HepG2 (cell line): ENCODE measurements at regions not wholly inside any gene's neighbourhood (a gene's known extent, or its start where the extent isn't known, plus 50 kb on each side); places are given as distances from the start of the nearest gene placed in this dataset.

Source experiments
- EP300 ChIP-seq, 3 experiments: sonication (generic) in 1 of 3; formaldehyde crosslinking in 1 of 3; IDR thresholded peaks; 2 replicates each; pipeline versions ENCODE4 v1.5.1 to v1.6.1; 2011 to 2020; ENCODE audit warnings: low read depth in 2 of 3, low read length in 2 of 3, borderline replicate concordance in 1 of 3, improper control_type of control experiment in 1 of 3, mild to moderate bottlenecking in 1 of 3, missing genetic modification reagents in 1 of 3, moderate library complexity in 1 of 3
- TF ChIP-seq, protein P1 (sequence below): sonication (generic); formaldehyde crosslinking; IDR thresholded peaks from 2 replicates; pipeline ENCODE4 v1.4.0; 2020; ENCODE audit warnings: missing genetic modification reagents
- TF ChIP-seq, protein P2 (sequence below): sonication (generic); formaldehyde crosslinking; conservative IDR thresholded peaks from 2 replicates; pipeline ENCODE4 v1.4.0; 2020; ENCODE audit warnings: missing genetic modification reagents
- TF ChIP-seq, protein P3 (sequence below): IDR thresholded peaks from 2 replicates; pipeline ENCODE4 v1.6.1; 2016; ENCODE audit warnings: low read depth, borderline replicate concordance
- TF ChIP-seq, protein P4 (sequence below): sonication (generic); formaldehyde crosslinking; IDR thresholded peaks from 2 replicates; pipeline ENCODE4 v1.4.0; 2020; ENCODE audit warnings: mild to moderate bottlenecking, missing genetic modification reagents
- TF ChIP-seq, protein P5 (sequence below): sonication (generic); formaldehyde crosslinking; IDR thresholded peaks from 2 replicates; pipeline ENCODE4 v1.4.0; 2020; ENCODE audit warnings: missing genetic modification reagents
- TF ChIP-seq, protein P6 (sequence below): sonication (generic); formaldehyde crosslinking; IDR thresholded peaks from one replicate; pipeline ENCODE4 v1.5.1; 2020; ENCODE audit warnings: mild to moderate bottlenecking, missing genetic modification reagents; ENCODE audit errors: not compliant biosample characterization

DNA sequence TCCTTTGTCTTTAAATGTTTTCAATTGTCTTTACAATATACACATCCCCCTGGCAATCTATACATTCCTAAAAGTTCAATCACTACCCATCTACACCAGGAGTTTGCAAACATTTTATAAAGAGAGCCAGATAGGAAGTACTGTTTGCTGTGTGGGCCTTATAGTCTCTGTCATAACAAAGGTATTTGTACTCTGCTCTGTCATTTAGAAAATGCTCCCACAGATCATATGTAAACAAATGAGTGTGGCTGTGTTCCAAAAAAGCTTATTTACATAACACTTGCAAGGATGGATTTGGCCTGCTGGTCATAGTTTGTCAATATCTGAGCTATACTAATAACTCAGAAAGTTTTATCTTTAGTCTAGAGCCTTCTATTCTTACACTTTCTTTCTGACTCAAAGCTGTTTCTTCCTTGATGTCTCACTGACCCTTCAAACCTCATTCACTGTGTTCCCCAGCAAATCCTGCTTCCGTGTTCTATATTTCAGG is 511.9 kb downstream of the GBE1 start (continued):
- TF ChIP-seq, protein P1, sequence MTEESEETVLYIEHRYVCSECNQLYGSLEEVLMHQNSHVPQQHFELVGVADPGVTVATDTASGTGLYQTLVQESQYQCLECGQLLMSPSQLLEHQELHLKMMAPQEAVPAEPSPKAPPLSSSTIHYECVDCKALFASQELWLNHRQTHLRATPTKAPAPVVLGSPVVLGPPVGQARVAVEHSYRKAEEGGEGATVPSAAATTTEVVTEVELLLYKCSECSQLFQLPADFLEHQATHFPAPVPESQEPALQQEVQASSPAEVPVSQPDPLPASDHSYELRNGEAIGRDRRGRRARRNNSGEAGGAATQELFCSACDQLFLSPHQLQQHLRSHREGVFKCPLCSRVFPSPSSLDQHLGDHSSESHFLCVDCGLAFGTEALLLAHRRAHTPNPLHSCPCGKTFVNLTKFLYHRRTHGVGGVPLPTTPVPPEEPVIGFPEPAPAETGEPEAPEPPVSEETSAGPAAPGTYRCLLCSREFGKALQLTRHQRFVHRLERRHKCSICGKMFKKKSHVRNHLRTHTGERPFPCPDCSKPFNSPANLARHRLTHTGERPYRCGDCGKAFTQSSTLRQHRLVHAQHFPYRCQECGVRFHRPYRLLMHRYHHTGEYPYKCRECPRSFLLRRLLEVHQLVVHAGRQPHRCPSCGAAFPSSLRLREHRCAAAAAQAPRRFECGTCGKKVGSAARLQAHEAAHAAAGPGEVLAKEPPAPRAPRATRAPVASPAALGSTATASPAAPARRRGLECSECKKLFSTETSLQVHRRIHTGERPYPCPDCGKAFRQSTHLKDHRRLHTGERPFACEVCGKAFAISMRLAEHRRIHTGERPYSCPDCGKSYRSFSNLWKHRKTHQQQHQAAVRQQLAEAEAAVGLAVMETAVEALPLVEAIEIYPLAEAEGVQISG (CRISPR knock-in tag) = no peak
- TF ChIP-seq, protein P2, sequence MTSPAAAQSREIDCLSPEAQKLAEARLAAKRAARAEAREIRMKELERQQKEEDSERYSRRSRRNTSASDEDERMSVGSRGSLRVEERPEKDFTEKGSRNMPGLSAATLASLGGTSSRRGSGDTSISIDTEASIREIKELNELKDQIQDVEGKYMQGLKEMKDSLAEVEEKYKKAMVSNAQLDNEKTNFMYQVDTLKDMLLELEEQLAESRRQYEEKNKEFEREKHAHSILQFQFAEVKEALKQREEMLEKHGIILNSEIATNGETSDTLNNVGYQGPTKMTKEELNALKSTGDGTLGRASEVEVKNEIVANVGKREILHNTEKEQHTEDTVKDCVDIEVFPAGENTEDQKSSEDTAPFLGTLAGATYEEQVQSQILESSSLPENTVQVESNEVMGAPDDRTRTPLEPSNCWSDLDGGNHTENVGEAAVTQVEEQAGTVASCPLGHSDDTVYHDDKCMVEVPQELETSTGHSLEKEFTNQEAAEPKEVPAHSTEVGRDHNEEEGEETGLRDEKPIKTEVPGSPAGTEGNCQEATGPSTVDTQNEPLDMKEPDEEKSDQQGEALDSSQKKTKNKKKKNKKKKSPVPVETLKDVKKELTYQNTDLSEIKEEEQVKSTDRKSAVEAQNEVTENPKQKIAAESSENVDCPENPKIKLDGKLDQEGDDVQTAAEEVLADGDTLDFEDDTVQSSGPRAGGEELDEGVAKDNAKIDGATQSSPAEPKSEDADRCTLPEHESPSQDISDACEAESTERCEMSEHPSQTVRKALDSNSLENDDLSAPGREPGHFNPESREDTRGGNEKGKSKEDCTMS = no peak
- TF ChIP-seq, protein P3, sequence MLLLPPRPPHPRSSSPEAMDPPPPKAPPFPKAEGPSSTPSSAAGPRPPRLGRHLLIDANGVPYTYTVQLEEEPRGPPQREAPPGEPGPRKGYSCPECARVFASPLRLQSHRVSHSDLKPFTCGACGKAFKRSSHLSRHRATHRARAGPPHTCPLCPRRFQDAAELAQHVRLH (CRISPR knock-in tag) = no peak
- TF ChIP-seq, protein P4, sequence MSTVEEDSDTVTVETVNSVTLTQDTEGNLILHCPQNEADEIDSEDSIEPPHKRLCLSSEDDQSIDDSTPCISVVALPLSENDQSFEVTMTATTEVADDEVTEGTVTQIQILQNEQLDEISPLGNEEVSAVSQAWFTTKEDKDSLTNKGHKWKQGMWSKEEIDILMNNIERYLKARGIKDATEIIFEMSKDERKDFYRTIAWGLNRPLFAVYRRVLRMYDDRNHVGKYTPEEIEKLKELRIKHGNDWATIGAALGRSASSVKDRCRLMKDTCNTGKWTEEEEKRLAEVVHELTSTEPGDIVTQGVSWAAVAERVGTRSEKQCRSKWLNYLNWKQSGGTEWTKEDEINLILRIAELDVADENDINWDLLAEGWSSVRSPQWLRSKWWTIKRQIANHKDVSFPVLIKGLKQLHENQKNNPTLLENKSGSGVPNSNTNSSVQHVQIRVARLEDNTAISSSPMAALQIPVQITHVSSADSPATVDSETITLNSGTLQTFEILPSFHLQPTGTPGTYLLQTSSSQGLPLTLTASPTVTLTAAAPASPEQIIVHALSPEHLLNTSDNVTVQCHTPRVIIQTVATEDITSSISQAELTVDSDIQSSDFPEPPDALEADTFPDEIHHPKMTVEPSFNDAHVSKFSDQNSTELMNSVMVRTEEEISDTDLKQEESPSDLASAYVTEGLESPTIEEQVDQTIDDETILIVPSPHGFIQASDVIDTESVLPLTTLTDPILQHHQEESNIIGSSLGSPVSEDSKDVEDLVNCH = no peak
- TF ChIP-seq, protein P5, sequence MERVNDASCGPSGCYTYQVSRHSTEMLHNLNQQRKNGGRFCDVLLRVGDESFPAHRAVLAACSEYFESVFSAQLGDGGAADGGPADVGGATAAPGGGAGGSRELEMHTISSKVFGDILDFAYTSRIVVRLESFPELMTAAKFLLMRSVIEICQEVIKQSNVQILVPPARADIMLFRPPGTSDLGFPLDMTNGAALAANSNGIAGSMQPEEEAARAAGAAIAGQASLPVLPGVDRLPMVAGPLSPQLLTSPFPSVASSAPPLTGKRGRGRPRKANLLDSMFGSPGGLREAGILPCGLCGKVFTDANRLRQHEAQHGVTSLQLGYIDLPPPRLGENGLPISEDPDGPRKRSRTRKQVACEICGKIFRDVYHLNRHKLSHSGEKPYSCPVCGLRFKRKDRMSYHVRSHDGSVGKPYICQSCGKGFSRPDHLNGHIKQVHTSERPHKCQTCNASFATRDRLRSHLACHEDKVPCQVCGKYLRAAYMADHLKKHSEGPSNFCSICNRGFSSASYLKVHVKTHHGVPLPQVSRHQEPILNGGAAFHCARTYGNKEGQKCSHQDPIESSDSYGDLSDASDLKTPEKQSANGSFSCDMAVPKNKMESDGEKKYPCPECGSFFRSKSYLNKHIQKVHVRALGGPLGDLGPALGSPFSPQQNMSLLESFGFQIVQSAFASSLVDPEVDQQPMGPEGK = no peak
- TF ChIP-seq, protein P6, sequence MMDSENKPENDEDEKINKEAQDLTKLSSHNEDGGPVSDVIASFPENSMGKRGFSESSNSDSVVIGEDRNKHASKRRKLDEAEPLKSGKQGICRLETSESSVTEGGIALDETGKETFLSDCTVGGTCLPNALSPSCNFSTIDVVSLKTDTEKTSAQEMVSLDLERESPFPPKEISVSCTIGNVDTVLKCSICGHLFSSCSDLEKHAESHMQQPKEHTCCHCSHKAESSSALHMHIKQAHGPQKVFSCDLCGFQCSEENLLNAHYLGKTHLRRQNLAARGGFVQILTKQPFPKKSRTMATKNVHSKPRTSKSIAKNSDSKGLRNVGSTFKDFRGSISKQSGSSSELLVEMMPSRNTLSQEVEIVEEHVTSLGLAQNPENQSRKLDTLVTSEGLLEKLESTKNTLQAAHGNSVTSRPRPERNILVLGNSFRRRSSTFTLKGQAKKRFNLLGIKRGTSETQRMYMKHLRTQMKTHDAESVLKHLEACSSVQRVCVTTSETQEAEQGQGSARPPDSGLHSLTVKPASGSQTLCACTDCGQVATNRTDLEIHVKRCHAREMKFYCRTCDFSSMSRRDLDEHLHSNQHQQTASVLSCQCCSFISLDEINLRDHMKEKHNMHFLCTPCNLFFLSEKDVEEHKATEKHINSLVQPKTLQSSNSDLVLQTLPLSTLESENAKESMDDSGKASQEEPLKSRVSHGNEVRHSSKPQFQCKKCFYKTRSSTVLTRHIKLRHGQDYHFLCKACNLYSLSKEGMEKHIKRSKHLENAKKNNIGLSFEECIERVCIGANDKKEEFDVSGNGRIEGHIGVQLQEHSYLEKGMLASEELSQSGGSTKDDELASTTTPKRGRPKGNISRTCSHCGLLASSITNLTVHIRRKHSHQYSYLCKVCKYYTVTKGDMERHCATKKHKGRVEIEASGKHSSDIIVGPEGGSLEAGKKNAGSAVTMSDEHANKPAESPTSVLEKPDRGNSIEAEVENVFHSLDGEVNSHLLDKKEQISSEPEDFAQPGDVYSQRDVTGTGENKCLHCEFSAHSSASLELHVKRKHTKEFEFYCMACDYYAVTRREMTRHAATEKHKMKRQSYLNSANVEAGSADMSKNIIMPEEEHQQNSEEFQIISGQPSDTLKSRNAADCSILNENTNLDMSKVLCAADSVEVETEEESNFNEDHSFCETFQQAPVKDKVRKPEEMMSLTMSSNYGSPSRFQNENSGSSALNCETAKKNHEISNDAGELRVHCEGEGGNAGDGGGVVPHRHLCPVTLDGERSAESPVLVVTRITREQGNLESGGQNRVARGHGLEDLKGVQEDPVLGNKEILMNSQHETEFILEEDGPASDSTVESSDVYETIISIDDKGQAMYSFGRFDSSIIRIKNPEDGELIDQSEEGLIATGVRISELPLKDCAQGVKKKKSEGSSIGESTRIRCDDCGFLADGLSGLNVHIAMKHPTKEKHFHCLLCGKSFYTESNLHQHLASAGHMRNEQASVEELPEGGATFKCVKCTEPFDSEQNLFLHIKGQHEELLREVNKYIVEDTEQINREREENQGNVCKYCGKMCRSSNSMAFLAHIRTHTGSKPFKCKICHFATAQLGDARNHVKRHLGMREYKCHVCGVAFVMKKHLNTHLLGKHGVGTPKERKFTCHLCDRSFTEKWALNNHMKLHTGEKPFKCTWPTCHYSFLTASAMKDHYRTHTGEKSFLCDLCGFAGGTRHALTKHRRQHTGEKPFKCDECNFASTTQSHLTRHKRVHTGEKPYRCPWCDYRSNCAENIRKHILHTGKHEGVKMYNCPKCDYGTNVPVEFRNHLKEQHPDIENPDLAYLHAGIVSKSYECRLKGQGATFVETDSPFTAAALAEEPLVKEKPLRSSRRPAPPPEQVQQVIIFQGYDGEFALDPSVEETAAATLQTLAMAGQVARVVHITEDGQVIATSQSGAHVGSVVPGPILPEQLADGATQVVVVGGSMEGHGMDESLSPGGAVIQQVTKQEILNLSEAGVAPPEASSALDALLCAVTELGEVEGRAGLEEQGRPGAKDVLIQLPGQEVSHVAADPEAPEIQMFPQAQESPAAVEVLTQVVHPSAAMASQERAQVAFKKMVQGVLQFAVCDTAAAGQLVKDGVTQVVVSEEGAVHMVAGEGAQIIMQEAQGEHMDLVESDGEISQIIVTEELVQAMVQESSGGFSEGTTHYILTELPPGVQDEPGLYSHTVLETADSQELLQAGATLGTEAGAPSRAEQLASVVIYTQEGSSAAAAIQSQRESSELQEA (CRISPR knock-in tag) = no peak
- TF ChIP-seq EP300 (IDR thresholded peaks at IDR 0.05; ENCODE audit: low read depth in 2 of 2, low read length in 2 of 2) (peak; percentile 66 to 87; a peak in 3 of 4 replicates), EP300 (CRISPR knock-in tag; IDR thresholded peaks at IDR 0.05; ENCODE audit: borderline replicate concordance) (peak; percentile 78; the same call in 1 of the 2 replicates)
